ENCODE measurements at regions not wholly inside any gene's neighbourhood (a gene's known extent, or its start where the extent isn't known, plus 50 kb on each side); places are given as distances from the start of the nearest gene placed in this dataset.

DNA sequence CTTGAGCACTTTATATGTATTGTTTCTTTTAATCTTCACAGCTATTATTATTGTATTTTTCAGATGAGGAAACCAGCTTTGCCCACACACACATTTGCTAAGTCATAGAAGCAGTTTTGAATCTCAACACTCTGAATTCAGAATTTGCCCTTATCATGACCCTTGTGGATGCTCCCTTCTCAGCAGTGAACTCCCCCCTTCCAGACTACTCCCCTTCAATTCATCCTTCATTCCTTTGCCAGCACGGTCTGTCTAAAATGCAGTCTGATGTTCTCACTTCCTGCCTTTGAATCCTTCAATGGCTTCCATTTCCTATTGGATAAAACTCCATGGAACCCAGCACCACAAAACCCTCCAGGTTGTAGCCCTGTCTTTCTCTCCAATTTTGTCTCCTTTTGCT is 52.5 kb upstream of the TSC22D2 start:
- TF ChIP-seq JUN (CRISPR knock-in tag; IDR thresholded peaks at IDR 0.05) (no peak), CTCF (IDR thresholded peaks at IDR 0.05) (no peak)
- TF ChIP-seq, protein P1, sequence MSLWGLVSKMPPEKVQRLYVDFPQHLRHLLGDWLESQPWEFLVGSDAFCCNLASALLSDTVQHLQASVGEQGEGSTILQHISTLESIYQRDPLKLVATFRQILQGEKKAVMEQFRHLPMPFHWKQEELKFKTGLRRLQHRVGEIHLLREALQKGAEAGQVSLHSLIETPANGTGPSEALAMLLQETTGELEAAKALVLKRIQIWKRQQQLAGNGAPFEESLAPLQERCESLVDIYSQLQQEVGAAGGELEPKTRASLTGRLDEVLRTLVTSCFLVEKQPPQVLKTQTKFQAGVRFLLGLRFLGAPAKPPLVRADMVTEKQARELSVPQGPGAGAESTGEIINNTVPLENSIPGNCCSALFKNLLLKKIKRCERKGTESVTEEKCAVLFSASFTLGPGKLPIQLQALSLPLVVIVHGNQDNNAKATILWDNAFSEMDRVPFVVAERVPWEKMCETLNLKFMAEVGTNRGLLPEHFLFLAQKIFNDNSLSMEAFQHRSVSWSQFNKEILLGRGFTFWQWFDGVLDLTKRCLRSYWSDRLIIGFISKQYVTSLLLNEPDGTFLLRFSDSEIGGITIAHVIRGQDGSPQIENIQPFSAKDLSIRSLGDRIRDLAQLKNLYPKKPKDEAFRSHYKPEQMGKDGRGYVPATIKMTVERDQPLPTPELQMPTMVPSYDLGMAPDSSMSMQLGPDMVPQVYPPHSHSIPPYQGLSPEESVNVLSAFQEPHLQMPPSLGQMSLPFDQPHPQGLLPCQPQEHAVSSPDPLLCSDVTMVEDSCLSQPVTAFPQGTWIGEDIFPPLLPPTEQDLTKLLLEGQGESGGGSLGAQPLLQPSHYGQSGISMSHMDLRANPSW (CRISPR knock-in tag; conservative IDR thresholded peaks at IDR 0.05; ENCODE audit: low read depth) = no peak
